ENCODE measurements at regions not wholly inside any gene's neighbourhood (a gene's known extent, or its start where the extent isn't known, plus 50 kb on each side); places are given as distances from the start of the nearest gene placed in this dataset.

DNA sequence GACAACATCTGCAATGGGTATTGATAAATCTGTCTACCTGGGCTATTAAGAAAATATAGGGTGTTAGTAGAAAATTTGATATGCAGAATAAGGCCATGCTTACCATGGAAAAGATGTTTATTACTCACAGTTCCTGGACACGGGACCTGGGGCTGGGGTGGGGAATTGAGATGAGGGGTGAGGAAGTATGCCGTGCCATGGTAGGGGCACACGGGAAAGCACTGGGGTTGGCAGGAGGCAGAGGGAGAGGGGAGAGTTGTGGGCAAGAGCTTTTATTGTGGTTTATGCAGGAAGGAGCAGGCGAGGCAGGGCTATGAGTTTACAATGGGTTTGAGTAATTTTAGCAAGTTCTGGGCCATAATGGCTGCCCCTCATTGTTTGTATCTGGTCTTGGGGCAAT lies 493.8 kb downstream of the SIPA1L2 start:
- POLR2A ChIA-PET = no interaction called here
- H3K9me3 ChIP-seq = peaks cover 5% of the 10 kb centered on the region
- WGBS (ENCODE audit: low lambda C conversion rate) = 80% methylated on average over 4 of the region's 4 CpGs

More for the DNA sequence above, 493.8 kb downstream of the SIPA1L2 start:
- H3K36me3 ChIP-seq (replicated peaks in 1 of 2; ENCODE audit: control insufficient read depth in 1 of 2, insufficient read depth in 2 of 2, low read length in 1 of 2) = no peaks in the 10 kb centered on the region
- H3K27me3 ChIP-seq (ENCODE audit: insufficient read depth) = no peaks in the 10 kb centered on the region
- no peaks in the 10 kb centered on the region for H3K79me2 ChIP-seq (ENCODE audit: insufficient read depth)
- TF ChIP-seq EP300 (IDR thresholded peaks at IDR 0.05; ENCODE audit: borderline replicate concordance in 1 of 2, low read depth in 1 of 2, low read length in 1 of 2) = no peak
- TF ChIP-seq TEAD4 (IDR thresholded peaks at IDR 0.05; ENCODE audit: borderline replicate concordance, insufficient read depth) = no peak
- no peak for TF ChIP-seq TCF12 (IDR thresholded peaks at IDR 0.05)
- no peak for TF ChIP-seq POLR2AphosphoS5 (IDR thresholded peaks at IDR 0.05; ENCODE audit: low read depth, low read length)
- TF ChIP-seq, protein P1, sequence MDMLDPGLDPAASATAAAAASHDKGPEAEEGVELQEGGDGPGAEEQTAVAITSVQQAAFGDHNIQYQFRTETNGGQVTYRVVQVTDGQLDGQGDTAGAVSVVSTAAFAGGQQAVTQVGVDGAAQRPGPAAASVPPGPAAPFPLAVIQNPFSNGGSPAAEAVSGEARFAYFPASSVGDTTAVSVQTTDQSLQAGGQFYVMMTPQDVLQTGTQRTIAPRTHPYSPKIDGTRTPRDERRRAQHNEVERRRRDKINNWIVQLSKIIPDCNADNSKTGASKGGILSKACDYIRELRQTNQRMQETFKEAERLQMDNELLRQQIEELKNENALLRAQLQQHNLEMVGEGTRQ (IDR thresholded peaks at IDR 0.05; ENCODE audit: borderline replicate concordance, low read depth, low read length) = no peak
- no peak for TF ChIP-seq CHD2 (IDR thresholded peaks at IDR 0.05; ENCODE audit: low read length, partially characterized antibody)
- no peak for TF ChIP-seq RXRA (IDR thresholded peaks at IDR 0.05; ENCODE audit: borderline replicate concordance, low read depth)
- TF ChIP-seq, protein P2, sequence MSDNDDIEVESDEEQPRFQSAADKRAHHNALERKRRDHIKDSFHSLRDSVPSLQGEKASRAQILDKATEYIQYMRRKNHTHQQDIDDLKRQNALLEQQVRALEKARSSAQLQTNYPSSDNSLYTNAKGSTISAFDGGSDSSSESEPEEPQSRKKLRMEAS (IDR thresholded peaks at IDR 0.05; ENCODE audit: low read depth) = no peak
- no peak for TF ChIP-seq NRF1 (IDR thresholded peaks at IDR 0.05; ENCODE audit: low read depth, low read length)
- TF ChIP-seq FOSL2 (IDR thresholded peaks at IDR 0.05; ENCODE audit: borderline replicate concordance, low read depth) = no peak
- TF ChIP-seq, protein P3, sequence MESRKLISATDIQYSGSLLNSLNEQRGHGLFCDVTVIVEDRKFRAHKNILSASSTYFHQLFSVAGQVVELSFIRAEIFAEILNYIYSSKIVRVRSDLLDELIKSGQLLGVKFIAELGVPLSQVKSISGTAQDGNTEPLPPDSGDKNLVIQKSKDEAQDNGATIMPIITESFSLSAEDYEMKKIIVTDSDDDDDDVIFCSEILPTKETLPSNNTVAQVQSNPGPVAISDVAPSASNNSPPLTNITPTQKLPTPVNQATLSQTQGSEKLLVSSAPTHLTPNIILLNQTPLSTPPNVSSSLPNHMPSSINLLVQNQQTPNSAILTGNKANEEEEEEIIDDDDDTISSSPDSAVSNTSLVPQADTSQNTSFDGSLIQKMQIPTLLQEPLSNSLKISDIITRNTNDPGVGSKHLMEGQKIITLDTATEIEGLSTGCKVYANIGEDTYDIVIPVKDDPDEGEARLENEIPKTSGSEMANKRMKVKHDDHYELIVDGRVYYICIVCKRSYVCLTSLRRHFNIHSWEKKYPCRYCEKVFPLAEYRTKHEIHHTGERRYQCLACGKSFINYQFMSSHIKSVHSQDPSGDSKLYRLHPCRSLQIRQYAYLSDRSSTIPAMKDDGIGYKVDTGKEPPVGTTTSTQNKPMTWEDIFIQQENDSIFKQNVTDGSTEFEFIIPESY (IDR thresholded peaks at IDR 0.05; ENCODE audit: borderline replicate concordance, low read depth) = no peak
- TF ChIP-seq RCOR1 (IDR thresholded peaks at IDR 0.05; ENCODE audit: low read length) = no peak
- no peak for TF ChIP-seq FOXM1 (IDR thresholded peaks at IDR 0.05; ENCODE audit: low read depth)
- no peak for TF ChIP-seq MXI1 (IDR thresholded peaks at IDR 0.05; ENCODE audit: low read depth, low read length)
- TF ChIP-seq GATA2 (CRISPR knock-in tag; IDR thresholded peaks at IDR 0.05) = no peak
- no peak for TF ChIP-seq JUND (IDR thresholded peaks at IDR 0.05)
- no peak for TF ChIP-seq EZH2phosphoT487 (IDR thresholded peaks at IDR 0.05; ENCODE audit: borderline replicate concordance, low read depth)
- no peak for TF ChIP-seq TAF1 (IDR thresholded peaks at IDR 0.05; ENCODE audit: borderline replicate concordance, low read depth, low read length)
- TF ChIP-seq, protein P4, sequence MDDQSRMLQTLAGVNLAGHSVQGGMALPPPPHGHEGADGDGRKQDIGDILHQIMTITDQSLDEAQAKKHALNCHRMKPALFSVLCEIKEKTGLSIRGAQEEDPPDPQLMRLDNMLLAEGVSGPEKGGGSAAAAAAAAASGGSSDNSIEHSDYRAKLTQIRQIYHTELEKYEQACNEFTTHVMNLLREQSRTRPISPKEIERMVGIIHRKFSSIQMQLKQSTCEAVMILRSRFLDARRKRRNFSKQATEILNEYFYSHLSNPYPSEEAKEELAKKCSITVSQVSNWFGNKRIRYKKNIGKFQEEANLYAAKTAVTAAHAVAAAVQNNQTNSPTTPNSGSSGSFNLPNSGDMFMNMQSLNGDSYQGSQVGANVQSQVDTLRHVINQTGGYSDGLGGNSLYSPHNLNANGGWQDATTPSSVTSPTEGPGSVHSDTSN (IDR thresholded peaks at IDR 0.05) = no peak
- TF ChIP-seq, protein P5, sequence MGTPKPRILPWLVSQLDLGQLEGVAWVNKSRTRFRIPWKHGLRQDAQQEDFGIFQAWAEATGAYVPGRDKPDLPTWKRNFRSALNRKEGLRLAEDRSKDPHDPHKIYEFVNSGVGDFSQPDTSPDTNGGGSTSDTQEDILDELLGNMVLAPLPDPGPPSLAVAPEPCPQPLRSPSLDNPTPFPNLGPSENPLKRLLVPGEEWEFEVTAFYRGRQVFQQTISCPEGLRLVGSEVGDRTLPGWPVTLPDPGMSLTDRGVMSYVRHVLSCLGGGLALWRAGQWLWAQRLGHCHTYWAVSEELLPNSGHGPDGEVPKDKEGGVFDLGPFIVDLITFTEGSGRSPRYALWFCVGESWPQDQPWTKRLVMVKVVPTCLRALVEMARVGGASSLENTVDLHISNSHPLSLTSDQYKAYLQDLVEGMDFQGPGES (IDR thresholded peaks at IDR 0.05; ENCODE audit: low read depth, low read length) = no peak
- H3K27ac ChIP-seq (ENCODE audit: low read depth in 2 of 2, low read length in 1 of 2) = no peak overlapping the region
- no peak overlapping the region for H2AFZ ChIP-seq (ENCODE audit: low read depth)
- H3K9me2 ChIP-seq = no peaks in the 10 kb centered on the region
- H3K9ac ChIP-seq = no peak overlapping the region
- H3K4me1 ChIP-seq (ENCODE audit: control insufficient read depth in 1 of 2, insufficient read depth in 2 of 2, low read depth in 1 of 2, low read length in 1 of 2) = no peaks in the 10 kb centered on the region
- CTCF ChIA-PET = no interaction called here
- H3K4me3 ChIP-seq (ENCODE audit: low read depth in 2 of 2, low read length in 1 of 2) = no peak overlapping the region
- no peak for DNase-seq
- no peaks in the 10 kb centered on the region for H4K20me1 ChIP-seq (ENCODE audit: insufficient read depth)
- no peak overlapping the region for H3K4me2 ChIP-seq
- no peaks in the 10 kb centered on the region for H3F3A ChIP-seq (replicated peaks; ENCODE audit: insufficient read depth)

All from SK-N-SH (cell line).